Peyer's patch (tissue), 4 donors: ENCODE measurements at regions not wholly inside any gene's neighbourhood (a gene's known extent, or its start where the extent isn't known, plus 50 kb on each side); places are given as distances from the start of the nearest gene placed in this dataset.

Source experiments
- DNase-seq, 3 donors: peaks; one replicate each; pipeline ENCODE4 v3.0.0-alpha.2; 2017 to 2019
- H3K27ac ChIP-seq, 4 donors: fragments of 200-600 bp; sonication (generic); one replicate each; pipeline ENCODE4 v1.5.1; 2016 to 2019
- H3K27me3 ChIP-seq, 2 donors: fragments of 200-600 bp; sonication (generic); one replicate each; pipeline ENCODE4 v1.5.1; 2019
- H3K36me3 ChIP-seq, 3 donors: fragments of 200-600 bp; sonication (generic); one replicate each; pipeline ENCODE4 v1.5.1; 2016 to 2019
- H3K4me1 ChIP-seq, 4 donors: fragments of 200-600 bp; sonication (generic); one replicate each; pipeline ENCODE4 v1.5.1; 2016 to 2019
- H3K4me3 ChIP-seq, 4 donors: fragments of 200-600 bp; sonication (generic); 1 replicate in 3 of 4; 2 replicates in 1 of 4; pipeline ENCODE4 v1.5.1; 2016 to 2019; ENCODE audit warnings: mild to moderate bottlenecking in 1 of 4
- H3K9me3 ChIP-seq, 4 donors: fragments of 200-600 bp; sonication (generic); one replicate each; pipeline ENCODE4 v1.5.1; 2016 to 2019; ENCODE audit warnings: mild to moderate bottlenecking in 1 of 4
- POLR2A ChIP-seq, 2 donors: fragments of 450-650 bp; IDR thresholded peaks; one replicate each; pipeline ENCODE4 v1.5.1; 2017; ENCODE audit warnings: antibody characterized with exemption in 2 of 2, mild to moderate bottlenecking in 2 of 2, moderate library complexity in 2 of 2
- TF ChIP-seq, protein P1 (sequence below), 6 experiments: fragments of 450-650 bp in 4 of 6; fragments of 200-600 bp in 2 of 6; sonication (generic) in 1 of 6; IDR thresholded peaks; one replicate each; pipeline ENCODE4 v1.5.1; 2017 to 2019; ENCODE audit warnings: antibody characterized with exemption in 6 of 6, mild to moderate bottlenecking in 3 of 6, moderate library complexity in 1 of 6

DNA sequence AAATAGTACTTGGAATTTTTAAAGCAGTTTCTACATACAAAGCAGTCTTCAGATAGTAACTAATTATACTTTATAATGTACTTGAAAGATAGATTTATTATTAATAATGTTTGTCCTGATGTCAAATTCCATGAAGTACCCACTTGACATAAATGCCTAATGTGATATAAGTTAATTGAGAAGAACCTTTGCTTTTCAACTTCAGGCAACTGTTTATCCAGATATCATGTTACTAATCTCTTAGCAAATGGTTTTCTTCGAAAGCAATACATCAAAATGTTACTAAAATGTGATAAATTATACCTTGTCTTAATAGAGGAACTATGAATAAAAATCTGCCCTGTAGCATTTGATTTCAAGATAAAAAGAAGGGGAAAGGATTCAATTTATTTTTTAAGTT is 146.8 kb upstream of the FBXL17 start:
- no peak for DNase-seq
- H3K36me3 ChIP-seq, result no peaks in the 10 kb centered on the region

GRCh38 chr5:108524564-108524963 is 142.7 kb upstream of the FBXL17 start:
- Histone ChIP-seq H3K4me1 (peaks cover 0 to 4% (median 0%) of the 10 kb centered on the region in 4 donors), H3K36me3 (no peaks in the 10 kb centered on the region), H3K27me3 (no peaks in the 10 kb centered on the region), H3K27ac (no peak overlapping the region), H3K4me3 (no peak overlapping the region), H3K9me3 (no peaks in the 10 kb centered on the region)
- no peak for TF ChIP-seq POLR2A (IDR thresholded peaks at IDR 0.05)
- TF ChIP-seq, protein P1, sequence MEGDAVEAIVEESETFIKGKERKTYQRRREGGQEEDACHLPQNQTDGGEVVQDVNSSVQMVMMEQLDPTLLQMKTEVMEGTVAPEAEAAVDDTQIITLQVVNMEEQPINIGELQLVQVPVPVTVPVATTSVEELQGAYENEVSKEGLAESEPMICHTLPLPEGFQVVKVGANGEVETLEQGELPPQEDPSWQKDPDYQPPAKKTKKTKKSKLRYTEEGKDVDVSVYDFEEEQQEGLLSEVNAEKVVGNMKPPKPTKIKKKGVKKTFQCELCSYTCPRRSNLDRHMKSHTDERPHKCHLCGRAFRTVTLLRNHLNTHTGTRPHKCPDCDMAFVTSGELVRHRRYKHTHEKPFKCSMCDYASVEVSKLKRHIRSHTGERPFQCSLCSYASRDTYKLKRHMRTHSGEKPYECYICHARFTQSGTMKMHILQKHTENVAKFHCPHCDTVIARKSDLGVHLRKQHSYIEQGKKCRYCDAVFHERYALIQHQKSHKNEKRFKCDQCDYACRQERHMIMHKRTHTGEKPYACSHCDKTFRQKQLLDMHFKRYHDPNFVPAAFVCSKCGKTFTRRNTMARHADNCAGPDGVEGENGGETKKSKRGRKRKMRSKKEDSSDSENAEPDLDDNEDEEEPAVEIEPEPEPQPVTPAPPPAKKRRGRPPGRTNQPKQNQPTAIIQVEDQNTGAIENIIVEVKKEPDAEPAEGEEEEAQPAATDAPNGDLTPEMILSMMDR (IDR thresholded peaks at IDR 0.05), result no peak
- no peak for DNase-seq

More for the DNA sequence above, 146.8 kb upstream of the FBXL17 start:
- no peak for TF ChIP-seq POLR2A (IDR thresholded peaks at IDR 0.05)
- TF ChIP-seq, protein P1 (IDR thresholded peaks at IDR 0.05), result no peak
- Histone ChIP-seq H3K4me3 (no peak overlapping the region), H3K27me3 (no peaks in the 10 kb centered on the region), H3K27ac (no peak overlapping the region), H3K4me1 (peaks cover 0 to 15% (median under 1%) of the 10 kb centered on the region in 4 donors), H3K9me3 (no peaks in the 10 kb centered on the region)

- Histone ChIP-seq H3K27ac (no peak overlapping the region), H3K9me3 (no peaks in the 10 kb centered on the region), H3K27me3 (no peaks in the 10 kb centered on the region), H3K4me3 (no peak overlapping the region), H3K36me3 (no peaks in the 10 kb centered on the region), H3K4me1 (peaks cover 0 to 4% (median 0%) of the 10 kb centered on the region in 4 donors)
- DNase-seq, result no peak
- TF ChIP-seq, protein P1 (IDR thresholded peaks at IDR 0.05), result no peak
- TF ChIP-seq POLR2A (IDR thresholded peaks at IDR 0.05), result no peak
These were observed 141.5 kb upstream of the FBXL17 start for GRCh38 chr5:108523360-108523759.

GRCh38 chr5:108521841-108522506 is 140.1 kb upstream of the FBXL17 start:
- peaks cover 0 to 4% (median 2%) of the 10 kb centered on the region in 4 donors for H3K4me1 ChIP-seq
- no peak overlapping the region for H3K4me3 ChIP-seq
- no peak for DNase-seq
- H3K9me3 ChIP-seq, result no peaks in the 10 kb centered on the region
- no peak overlapping the region for H3K27ac ChIP-seq
- H3K27me3 ChIP-seq, result no peaks in the 10 kb centered on the region
- TF ChIP-seq, protein P1 (IDR thresholded peaks at IDR 0.05), result peak; percentile 12 to 81 (median 66)
- TF ChIP-seq POLR2A (IDR thresholded peaks at IDR 0.05), result no peak
- no peaks in the 10 kb centered on the region for H3K36me3 ChIP-seq

DNA sequence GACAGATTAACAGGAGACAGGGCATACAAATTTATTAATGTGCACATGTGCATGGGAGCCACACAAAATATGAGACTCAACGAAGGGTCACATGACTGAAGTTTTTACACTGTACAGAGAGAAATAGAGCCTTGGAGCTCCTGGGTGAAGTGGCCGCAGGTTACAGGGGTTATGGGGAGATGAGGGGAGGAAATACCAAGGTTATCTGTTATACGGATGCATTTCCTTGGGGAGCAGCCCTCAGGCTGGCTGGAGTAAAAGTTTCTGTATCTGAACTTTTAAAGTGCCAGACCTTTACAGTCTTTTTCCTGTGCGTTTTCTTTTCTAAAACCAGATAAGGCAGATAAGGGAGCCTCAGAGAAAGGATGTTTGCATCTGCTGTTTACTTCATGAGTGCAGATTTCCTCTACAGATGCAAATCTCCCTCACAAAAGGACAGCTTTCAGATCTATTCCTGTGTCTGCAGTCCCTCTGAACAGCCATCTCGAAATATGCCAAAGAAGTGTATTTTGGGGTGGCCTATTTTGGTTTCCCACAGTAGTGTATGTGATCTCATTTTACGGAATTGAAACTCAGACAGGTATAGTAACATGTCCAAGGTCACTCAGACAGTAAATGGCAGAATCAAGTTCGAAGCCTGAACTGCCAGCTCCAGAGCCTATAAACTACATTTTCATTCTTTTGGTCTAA is 139.3 kb upstream of the FBXL17 start:
- Histone ChIP-seq H3K36me3 (no peaks in the 10 kb centered on the region), H3K27me3 (no peaks in the 10 kb centered on the region), H3K9me3 (no peaks in the 10 kb centered on the region), H3K4me3 (no peak overlapping the region), H3K27ac (no peak overlapping the region), H3K4me1 (peaks cover 0 to 8% (median 3%) of the 10 kb centered on the region in 4 donors)
- no peak for DNase-seq
- TF ChIP-seq POLR2A (IDR thresholded peaks at IDR 0.05), result no peak
- TF ChIP-seq, protein P1 (IDR thresholded peaks at IDR 0.05), result no peak
